ENCODE measurements at regions not wholly inside any gene's neighbourhood (a gene's known extent, or its start where the extent isn't known, plus 50 kb on each side); places are given as distances from the start of the nearest gene placed in this dataset.

DNA sequence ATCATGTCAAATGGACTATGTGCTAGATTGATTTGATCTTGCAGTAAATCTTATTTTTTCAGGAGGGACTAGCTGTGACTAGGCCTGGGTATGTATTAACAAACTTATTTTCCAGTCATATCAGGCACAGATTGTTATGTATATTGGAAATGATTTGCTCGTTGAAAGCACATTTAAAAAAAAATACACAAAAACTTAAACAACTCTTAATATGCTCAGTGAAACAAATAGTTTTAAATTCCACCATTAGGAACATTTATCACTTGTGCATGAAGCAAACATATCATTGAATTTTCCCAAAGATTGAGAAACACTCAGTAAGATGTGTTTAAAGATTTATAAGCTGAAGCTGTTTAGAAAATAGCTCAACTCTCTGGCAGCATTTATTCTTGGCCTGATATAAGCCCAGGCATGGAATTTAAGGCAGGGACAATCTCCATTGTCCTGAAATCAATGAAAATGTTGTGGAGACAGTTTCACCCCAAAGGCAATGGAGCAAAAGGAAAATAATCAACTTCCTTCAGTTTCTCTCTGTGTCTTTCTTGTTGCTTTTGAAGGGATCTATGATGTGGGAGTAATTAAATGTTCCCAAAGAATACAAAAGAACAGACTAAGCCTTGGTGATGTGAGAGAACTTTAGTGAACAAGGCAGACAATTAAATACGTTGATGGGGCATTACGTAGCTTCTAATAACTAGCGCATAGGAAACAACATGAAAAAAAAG, 250.3 kb downstream of the GPR37 start:
- DNase-seq (ENCODE audit: low read depth in 2 of 3, low spot score in 1 of 3): no peak

DNA sequence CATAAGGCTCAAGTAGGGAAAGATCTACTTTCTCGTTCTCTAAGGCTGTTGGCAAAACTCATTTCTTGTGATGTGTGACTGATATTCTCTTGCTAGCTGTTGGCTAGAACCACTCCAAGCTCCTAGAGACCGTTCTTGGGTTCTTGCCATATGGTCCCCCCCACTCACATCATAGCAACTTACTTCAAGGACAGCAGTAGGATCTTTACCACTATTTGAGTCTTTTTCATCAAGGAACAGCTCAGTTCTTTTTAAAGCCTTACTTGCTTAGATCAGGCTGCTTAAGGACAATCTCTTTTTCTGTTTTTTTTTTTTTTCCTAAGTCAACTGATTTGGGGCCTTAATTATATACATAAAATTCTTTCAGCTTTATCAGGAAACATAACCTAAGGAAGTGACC, 251.1 kb downstream of the GPR37 start:
- DNase-seq (ENCODE audit: low read depth in 2 of 3, low spot score in 1 of 3): no peak

DNA sequence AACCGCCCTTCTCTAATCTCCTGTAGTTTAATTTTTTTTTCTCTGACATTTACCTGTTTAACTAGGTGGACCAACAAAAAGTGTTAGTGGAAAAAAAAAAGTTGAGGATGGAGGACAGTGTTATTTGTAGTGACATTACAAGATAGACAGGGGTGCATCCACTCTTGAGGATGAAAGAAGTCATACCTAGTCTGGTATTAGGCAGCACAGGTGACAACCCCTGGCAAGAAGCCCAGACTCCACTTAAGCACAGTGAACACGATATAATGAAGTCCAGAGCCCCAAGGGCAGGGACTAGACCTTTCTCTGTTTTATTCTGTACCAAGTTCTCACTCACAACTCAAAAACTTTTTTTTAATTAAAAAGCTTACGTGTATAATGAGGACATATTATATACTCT, 268.4 kb downstream of the GPR37 start:
- no peak for DNase-seq (ENCODE audit: low read depth in 2 of 3, low spot score in 1 of 3)

- DNase-seq (ENCODE audit: low read depth in 2 of 3, low spot score in 1 of 3): no peak
Observed at GRCh38 chr7:124489925-124490324, 275.7 kb downstream of the GPR37 start.

DNA sequence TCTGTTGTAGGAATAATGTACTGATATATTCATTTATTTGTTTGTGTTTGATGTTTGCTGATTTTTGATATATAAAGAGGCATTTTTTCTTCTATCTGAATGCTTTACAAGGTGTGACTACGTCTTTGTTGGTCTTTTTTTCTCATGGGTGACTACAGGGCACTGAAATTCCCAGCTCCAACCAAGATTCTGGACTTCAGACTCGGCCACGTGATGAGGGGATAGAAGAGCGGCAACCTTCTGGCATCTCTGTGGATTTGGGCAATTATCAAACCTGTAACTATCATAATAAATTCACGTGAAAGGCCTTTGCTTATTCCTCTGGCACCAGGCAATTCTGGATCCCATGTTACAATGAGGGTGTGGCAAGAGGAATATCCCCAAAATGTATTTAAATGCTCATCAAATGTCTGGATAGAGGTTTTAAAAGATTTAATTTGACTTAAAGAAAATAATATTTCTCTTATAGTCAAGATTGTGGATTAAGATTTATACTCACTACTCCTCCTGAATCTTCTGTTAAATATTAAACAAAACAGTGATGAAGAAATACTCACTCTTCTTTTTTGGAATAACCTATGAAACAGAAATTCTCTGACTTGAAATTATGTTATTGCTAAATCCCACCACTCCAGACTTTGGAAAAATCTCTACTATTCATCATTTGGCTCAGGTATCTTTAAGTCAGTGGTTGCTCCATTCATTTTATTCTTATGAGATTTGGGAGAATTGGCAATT, 276.3 kb downstream of the GPR37 start:
- no peak for DNase-seq (ENCODE audit: low read depth in 2 of 3, low spot score in 1 of 3)

- DNase-seq (ENCODE audit: low read depth in 2 of 3, low spot score in 1 of 3): no peak
Observed at GRCh38 chr7:124482229-124482628, 283.4 kb downstream of the GPR37 start.

DNA sequence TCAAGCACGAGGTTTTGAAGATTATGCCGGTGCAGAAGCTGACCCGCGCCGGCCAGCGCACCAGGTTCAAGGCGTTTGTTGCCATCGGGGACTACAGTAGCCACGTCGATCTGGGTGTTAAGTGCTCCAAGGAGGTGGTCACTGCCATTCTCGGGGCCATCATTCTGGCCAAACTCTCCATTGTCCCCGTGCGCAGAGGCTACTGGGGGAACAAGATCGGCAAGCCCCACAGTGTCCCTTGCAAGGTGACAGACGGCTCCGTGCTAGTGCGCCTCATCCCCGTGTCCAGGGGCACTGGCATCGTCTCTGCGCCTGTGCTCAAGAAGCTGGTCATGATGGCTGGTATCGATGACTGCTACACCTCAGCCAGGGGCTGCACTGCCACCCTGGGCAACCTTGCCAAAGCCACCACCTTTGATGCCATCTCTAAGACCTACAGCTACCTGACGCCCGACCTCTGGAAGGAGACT, 284.7 kb downstream of the GPR37 start:
- DNase-seq (ENCODE audit: low read depth in 2 of 3, low spot score in 1 of 3): no peak

DNA sequence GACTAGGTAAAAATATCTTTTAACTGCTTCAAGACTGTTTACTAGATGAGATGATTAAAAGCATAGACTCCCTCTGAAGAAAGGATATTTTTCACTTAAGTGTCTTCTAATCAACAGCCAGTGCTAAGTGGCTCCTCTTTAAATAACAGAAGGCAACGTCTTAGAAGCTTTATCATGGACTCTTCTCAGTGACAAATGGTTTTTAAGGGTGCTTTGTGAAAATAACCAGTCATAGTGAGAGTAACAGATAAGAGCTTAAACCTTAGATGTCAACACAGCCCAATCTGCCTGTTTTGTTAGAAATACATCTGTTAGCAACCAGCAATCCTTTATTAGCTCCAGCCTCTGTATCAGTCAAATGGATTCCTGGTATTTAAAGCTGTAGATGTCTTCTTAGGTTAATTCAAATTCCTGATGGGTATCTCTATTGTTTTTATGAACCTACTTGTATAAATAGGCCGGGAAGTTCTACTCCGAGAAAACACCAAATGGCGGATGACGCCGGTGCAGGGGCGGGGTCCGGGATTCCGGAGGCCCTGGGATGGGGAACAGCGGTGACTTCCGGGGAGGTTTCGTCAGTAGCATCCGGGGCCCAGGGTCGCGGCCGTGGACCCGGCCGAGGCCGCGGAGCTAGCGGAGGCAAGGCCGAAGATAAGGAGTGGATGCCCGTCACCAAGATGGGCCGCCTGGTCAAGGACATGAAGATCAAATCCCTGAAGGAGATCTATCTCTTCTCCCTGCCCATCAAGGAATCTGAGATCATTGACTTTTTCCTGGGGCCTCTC, 285.4 kb downstream of the GPR37 start:
- DNase-seq (ENCODE audit: low read depth in 2 of 3, low spot score in 1 of 3): no peak

- no peak for DNase-seq (ENCODE audit: low read depth in 2 of 3, low spot score in 1 of 3)
Observed at GRCh38 chr7:124462249-124462648, 303.3 kb downstream of the GPR37 start.

DNA sequence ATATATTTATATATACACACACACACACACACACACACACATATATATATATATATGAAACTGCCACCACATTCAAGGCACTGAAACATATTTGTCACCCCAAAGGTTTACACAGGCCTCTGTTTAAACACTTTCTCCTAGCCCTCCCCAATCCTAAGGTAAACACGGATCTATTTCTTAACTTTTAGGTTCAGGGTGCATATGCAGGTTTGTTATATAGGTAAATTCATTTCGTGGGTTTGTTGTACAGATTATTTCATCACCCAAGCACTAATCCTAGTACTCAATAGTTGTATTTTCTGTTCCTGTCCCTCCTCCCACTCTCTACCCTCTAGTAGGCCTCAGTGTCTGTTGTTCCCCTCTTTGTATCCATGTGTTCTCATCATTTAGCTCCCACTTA, 305.0 kb downstream of the GPR37 start:
- DNase-seq (ENCODE audit: low read depth in 2 of 3, low spot score in 1 of 3): no peak

GRCh38 chr7:124460056-124460450, 305.5 kb downstream of the GPR37 start:
- no peak for DNase-seq (ENCODE audit: low read depth in 2 of 3, low spot score in 1 of 3)

DNA sequence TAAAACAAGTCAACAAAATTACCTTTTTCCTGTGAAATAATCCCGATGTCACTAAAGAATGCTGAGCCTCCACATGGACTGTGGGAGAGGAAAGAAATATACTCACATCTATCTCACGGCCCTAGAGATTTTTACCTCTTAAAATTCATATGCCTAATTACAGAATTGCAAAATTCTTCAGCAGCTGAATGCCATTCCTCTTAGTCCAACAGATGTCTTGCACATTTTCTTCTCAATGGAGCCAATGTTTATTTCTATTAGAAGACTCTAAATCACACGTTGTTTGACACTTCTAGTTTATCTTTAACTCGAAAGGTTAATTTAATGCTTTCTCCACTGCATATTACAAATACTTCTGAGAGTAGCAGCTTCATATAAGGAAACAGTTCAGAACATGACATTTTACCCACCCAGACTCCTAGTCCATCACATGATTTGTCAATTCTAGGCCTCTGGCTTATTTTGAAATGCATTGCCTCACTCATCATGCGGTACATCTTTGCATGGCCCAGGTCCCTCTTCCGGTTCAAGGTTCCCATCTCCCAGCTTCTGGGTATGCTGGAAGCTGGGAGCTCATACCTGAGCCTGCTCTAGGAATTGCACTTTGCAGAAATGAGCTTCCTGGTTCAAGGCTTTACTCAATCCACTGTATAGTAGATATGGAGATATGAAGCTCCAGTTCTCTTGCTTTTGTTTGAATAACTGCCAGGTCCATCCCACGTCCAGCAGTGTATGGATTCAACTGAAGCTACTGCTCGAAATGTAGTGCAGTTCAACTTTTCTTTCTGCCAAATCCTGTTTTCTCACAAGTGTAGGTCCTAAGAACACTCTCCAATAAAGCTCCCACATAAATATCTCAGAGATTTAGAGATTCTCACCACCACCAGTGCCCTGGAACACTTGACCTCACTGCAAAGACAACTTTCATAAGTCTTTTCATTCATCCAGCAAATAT, 306.2 kb downstream of the GPR37 start:
- DNase-seq (ENCODE audit: low read depth in 2 of 3, low spot score in 1 of 3): no peak

DNA sequence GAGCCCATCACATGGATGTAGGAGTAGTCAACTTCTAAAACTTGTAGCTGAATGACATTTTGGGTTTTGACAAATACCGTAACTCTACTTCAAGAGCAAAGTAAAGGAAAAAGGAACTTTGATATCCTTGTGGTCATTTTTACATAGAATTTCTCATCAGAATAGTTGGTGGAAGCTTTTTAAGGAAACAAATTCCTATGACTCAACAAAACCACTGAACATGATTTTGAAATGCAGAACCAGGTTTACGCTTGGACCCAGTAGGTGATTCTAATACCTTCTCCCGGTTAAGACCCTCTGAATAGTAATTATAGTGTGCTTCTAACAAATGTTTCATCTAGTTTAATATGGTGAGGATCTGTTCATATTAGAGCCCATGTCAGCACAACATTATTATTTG, 307.8 kb downstream of the GPR37 start:
- DNase-seq (ENCODE audit: low read depth in 2 of 3, low spot score in 1 of 3): no peak

DNA sequence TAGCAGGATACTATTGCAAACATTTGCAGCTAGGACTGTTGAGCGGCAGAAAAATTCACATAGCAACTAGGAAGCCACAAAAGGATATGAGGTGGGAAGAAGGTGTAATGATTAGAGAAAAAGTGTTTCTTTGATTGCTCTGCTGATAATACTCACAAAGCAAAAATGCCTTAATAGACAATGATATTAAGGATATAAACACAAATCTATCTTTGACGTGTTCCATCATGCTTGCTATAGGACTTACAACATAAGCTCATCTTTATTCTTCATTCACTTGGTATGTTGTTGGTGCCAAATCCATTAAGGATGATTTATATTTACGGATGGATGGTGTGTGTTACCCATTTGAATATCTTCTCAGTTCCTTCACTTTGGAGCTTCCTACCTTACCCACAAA, 309.3 kb downstream of the GPR37 start:
- DNase-seq (ENCODE audit: low read depth in 2 of 3, low spot score in 1 of 3): no peak

- DNase-seq (ENCODE audit: low read depth in 2 of 3, low spot score in 1 of 3): no peak
Observed at GRCh38 chr7:124452186-124452585, 313.4 kb downstream of the GPR37 start.

DNA sequence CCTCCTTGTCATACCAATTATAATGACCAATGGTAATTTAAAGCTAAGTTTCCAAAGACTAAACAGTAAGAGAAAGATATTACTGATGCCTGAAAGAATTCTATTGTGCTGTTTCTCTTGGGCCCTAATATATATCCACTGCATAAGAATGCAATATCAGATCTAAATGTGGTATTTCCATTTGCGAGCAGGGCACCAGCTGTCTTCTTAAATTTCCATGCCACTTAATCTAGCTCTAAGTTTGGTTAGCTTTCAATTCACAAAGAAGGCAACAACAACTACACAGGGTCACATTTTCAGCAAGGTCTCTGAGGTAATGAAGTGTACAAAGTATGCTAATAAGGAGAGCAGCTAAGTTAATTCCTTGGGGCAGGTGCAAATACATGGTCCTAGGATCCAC, 315.7 kb downstream of the GPR37 start:
- DNase-seq (ENCODE audit: low read depth in 2 of 3, low spot score in 1 of 3): no peak

DNA sequence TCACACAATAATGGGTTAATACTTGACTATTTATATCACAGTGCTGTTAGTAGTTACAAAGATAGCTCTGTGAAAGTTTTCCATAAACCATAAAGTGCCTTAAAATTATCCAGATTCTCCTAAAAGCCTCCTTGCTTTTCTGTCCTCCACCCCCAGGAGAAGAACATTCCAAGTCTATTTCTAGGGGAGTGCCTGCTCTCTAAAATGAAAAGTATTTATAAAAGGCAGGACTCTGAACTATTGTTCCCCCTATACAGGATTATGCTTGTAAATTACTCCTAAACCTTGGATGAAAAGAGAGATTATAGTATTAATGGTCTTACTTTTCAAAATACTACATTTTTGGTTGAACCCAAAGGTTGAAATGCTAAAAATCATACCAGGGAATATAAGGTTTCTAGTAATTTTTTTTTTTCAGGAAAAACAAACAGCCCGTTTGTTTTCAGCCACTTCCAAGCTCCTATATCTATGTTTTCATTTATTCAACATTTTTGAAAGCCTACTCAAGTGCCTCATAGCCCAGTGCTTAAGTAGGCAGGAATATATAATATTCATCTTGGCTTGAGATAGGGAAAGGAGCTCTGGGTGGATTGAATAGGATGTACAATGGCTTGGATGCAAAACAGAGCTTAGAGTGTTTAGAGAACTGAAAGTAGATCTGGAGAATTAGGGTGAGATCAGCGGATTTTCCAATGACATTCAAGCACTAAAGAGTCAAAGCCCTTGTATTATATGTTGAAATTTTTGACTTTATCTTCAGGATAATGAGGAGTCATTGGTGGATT, 320.7 kb downstream of the GPR37 start:
- no peak for DNase-seq (ENCODE audit: low read depth in 2 of 3, low spot score in 1 of 3)

DNA sequence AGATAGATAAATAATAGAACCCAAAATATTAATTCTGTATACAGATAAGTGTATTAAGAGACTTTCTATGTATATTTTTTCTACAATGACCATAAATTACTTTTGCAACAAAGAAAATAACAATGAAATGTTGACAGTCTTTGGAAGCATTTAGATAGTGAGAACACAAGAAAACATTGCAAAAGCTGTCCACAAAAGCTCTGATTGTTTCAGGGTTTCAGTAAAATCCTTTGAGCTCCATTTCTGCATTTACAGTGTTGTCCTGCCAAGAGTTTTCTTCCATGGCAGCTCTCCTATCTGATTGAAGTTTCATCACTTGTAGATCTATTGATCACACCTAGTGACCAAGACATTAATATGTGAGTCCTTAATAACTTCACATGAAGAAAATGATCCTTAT, 321.8 kb downstream of the GPR37 start:
- DNase-seq (ENCODE audit: low read depth in 2 of 3, low spot score in 1 of 3): no peak

GRCh38 chr7:124440081-124440480, 325.5 kb downstream of the GPR37 start:
- DNase-seq (ENCODE audit: low read depth in 2 of 3, low spot score in 1 of 3): no peak

DNA sequence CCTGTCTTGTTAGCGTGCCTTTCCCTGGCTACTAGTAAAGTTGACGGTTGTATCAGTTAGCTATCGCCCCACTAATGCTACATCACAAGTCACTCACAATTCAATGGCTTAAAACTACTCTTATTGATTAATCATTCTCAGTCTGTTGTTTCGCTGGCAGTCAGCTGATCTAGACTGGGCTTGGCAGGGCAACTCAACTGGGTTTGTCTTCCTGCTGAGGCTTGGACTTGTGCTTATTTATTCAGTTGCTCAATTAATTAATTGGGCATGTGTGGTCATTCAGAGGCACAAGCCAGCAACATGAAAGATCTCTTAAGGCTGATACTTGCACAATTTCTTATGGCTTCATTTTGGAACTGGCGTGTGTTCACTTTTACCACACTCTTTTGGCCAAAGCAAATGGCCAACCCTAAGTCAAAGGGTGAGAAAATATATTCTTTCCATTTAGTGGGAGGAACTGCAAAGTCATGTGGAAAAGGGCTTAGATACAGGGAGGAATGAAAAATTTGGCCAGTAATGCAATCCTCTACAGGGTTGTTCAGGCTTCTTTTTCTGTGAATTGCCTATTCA, 333.5 kb downstream of the GPR37 start:
- DNase-seq (ENCODE audit: low read depth in 2 of 3, low spot score in 1 of 3): no peak

Measured in stimulated activated CD4-positive, alpha-beta T cell treated with anti-CD3 and anti-CD28 coated beads, Interleukin-12 subunit alpha, Interleukin-12 subunit beta, amount 100 ng/mL, for 48 hours (primary cell).